Fibroblast of lung (primary cell): ENCODE measurements at regions not wholly inside any gene's neighbourhood (a gene's known extent, or its start where the extent isn't known, plus 50 kb on each side); places are given as distances from the start of the nearest gene placed in this dataset.
"Not testable (repeated sequence)": the region's sequence is repeated elsewhere in the genome, so short reads cannot be mapped to it uniquely, and the experiment has no call there.

Experiments
- DNase-seq, 2 donors: peaks; one replicate each; pipeline versions ENCODE4 v3.0.0 to v3.0.0-alpha.2; 2010; ENCODE audit warnings: low read depth in 2 of 2
- H2AFZ ChIP-seq: 2 replicates; pipeline ENCODE4 v1.5.1; 2012; ENCODE audit warnings: low read length, control low read depth, inconsistent platforms
- H3K27ac ChIP-seq: 2 replicates; pipeline ENCODE4 v1.5.1; 2011; ENCODE audit warnings: low read length, control low read depth; ENCODE audit not compliant: insufficient read depth
- H3K27me3 ChIP-seq: 2 replicates; pipeline ENCODE4 v1.5.1; 2011; ENCODE audit warnings: mild to moderate bottlenecking, low read length; ENCODE audit not compliant: control insufficient read depth, insufficient read depth
- H3K36me3 ChIP-seq: 2 replicates; pipeline ENCODE4 v1.5.1; 2011; ENCODE audit warnings: low read length; ENCODE audit not compliant: control insufficient read depth, insufficient read depth
- H3K4me1 ChIP-seq: 2 replicates; pipeline ENCODE4 v1.5.1; 2011; ENCODE audit warnings: low read length; ENCODE audit not compliant: control insufficient read depth, insufficient read depth; ENCODE audit errors: extremely low read depth
- H3K4me2 ChIP-seq: 2 replicates; pipeline ENCODE4 v1.5.1; 2011; ENCODE audit warnings: low read length, control low read depth; ENCODE audit not compliant: insufficient read depth; ENCODE audit errors: extremely low read depth
- H3K4me3 ChIP-seq, 4 experiments: fragments of 200-600 bp in 1 of 4; sonication (generic) in 1 of 4; replicated peaks in 1 of 4; 2 replicates each; pipeline ENCODE4 v1.5.1; 2011 to 2016; ENCODE audit warnings: low read length in 4 of 4, low read depth in 3 of 4, mild to moderate bottlenecking in 3 of 4, control low read depth in 2 of 4, inconsistent platforms in 1 of 4, mixed read lengths in 1 of 4; ENCODE audit not compliant: insufficient read depth in 1 of 4; ENCODE audit errors: control extremely low read depth in 1 of 4
- H3K79me2 ChIP-seq: 2 replicates; pipeline ENCODE4 v1.5.1; 2012; ENCODE audit warnings: mild to moderate bottlenecking, low read length, inconsistent platforms; ENCODE audit not compliant: control insufficient read depth, insufficient read depth
- H3K9ac ChIP-seq: 2 replicates; pipeline ENCODE4 v1.5.1; 2011; ENCODE audit warnings: mild to moderate bottlenecking, low read length, control low read depth; ENCODE audit not compliant: insufficient read depth
- H3K9me3 ChIP-seq: 2 replicates; pipeline ENCODE4 v1.5.1; 2012; ENCODE audit warnings: low read depth, low read length; ENCODE audit not compliant: control insufficient read depth, insufficient read depth
- H4K20me1 ChIP-seq: 2 replicates; pipeline ENCODE4 v1.5.1; 2011; ENCODE audit warnings: low read length; ENCODE audit not compliant: control insufficient read depth, insufficient read depth; ENCODE audit errors: extremely low read depth
- CTCF ChIP-seq, 2 donors: IDR thresholded peaks in 1 of 2; conservative IDR thresholded peaks in 1 of 2; 1 replicate in 1 of 2; 2 replicates in 1 of 2; pipeline ENCODE4 v1.5.1; 2011 to 2012; ENCODE audit warnings: low read length in 2 of 2, control low read depth in 1 of 2, inconsistent platforms in 1 of 2, low read depth in 1 of 2, mild to moderate bottlenecking in 1 of 2
- EZH2 ChIP-seq: IDR thresholded peaks from 2 replicates; pipeline ENCODE4 v1.5.1; 2012; ENCODE audit warnings: low read length, control low read depth, mild to moderate bottlenecking; ENCODE audit errors: missing control alignments

GRCh38 chr6:67009818-67010217, 1302.8 kb upstream of the EYS start:
- no peak for DNase-seq
- H3K27ac ChIP-seq, result no peak overlapping the region
- no peak overlapping the region for H3K4me2 ChIP-seq
- H3K27me3 ChIP-seq, result no peaks in the 10 kb centered on the region
- H3K79me2 ChIP-seq, result no peaks in the 10 kb centered on the region
- H4K20me1 ChIP-seq, result no peaks in the 10 kb centered on the region
- H2AFZ ChIP-seq, result no peak overlapping the region
- TF ChIP-seq CTCF (conservative IDR thresholded peaks at IDR 0.05 in 1 of 2, IDR thresholded peaks at IDR 0.05 in 1 of 2; ENCODE audit: low read depth in 1 of 2, low read length in 2 of 2) (no peak), EZH2 (no peak)
- no peaks in the 10 kb centered on the region for H3K36me3 ChIP-seq
- H3K4me1 ChIP-seq, result no peaks in the 10 kb centered on the region
- H3K4me3 ChIP-seq, result no peak overlapping the region
- H3K9ac ChIP-seq, result no peak overlapping the region
- H3K9me3 ChIP-seq, result no peaks in the 10 kb centered on the region

- H2AFZ ChIP-seq, result no peak overlapping the region
- no peaks in the 10 kb centered on the region for H3K9me3 ChIP-seq
- no peak overlapping the region for H3K4me2 ChIP-seq
- TF ChIP-seq CTCF (conservative IDR thresholded peaks at IDR 0.05 in 1 of 2, IDR thresholded peaks at IDR 0.05 in 1 of 2; ENCODE audit: low read depth in 1 of 2, low read length in 2 of 2) (no peak), EZH2 (no peak)
- H3K79me2 ChIP-seq, result no peaks in the 10 kb centered on the region
- H3K4me1 ChIP-seq, result no peaks in the 10 kb centered on the region
- no peaks in the 10 kb centered on the region for H3K36me3 ChIP-seq
- no peaks in the 10 kb centered on the region for H3K27me3 ChIP-seq
- H3K4me3 ChIP-seq, result no peak overlapping the region
- no peak overlapping the region for H3K9ac ChIP-seq
- DNase-seq, result no peak
- no peaks in the 10 kb centered on the region for H4K20me1 ChIP-seq
- H3K27ac ChIP-seq, result no peak overlapping the region
Measured at GRCh38 chr6:67003844-67004243, 1296.8 kb upstream of the EYS start.

- no peaks in the 10 kb centered on the region for H3K9me3 ChIP-seq
- no peak for TF ChIP-seq CTCF (conservative IDR thresholded peaks at IDR 0.05 in 1 of 2, IDR thresholded peaks at IDR 0.05 in 1 of 2; ENCODE audit: low read depth in 1 of 2, low read length in 2 of 2)
- TF ChIP-seq EZH2, result no peak
- no peak for DNase-seq
- H3K4me3 ChIP-seq, result no peak overlapping the region
- H4K20me1 ChIP-seq, result no peaks in the 10 kb centered on the region
- no peak overlapping the region for H3K9ac ChIP-seq
- H2AFZ ChIP-seq, result no peak overlapping the region
- H3K4me1 ChIP-seq, result no peaks in the 10 kb centered on the region
- no peak overlapping the region for H3K27ac ChIP-seq
- H3K36me3 ChIP-seq, result no peaks in the 10 kb centered on the region
- H3K4me2 ChIP-seq, result no peak overlapping the region
- H3K27me3 ChIP-seq, result no peaks in the 10 kb centered on the region
- no peaks in the 10 kb centered on the region for H3K79me2 ChIP-seq
Measured at GRCh38 chr6:67000121-67000520, 1293.1 kb upstream of the EYS start.

- H3K9me3 ChIP-seq, H4K20me1 ChIP-seq, H3K36me3 ChIP-seq, H2AFZ ChIP-seq, DNase-seq, H3K9ac ChIP-seq, H3K79me2 ChIP-seq, H3K27me3 ChIP-seq, H3K4me2 ChIP-seq, H3K4me1 ChIP-seq, H3K27ac ChIP-seq, H3K4me3 ChIP-seq: not testable (repeated sequence)
Measured at GRCh38 chr6:66997579-66997978, 1290.6 kb upstream of the EYS start.
